Prostate gland (tissue), 2 donors: ENCODE measurements at regions not wholly inside any gene's neighbourhood (a gene's known extent, or its start where the extent isn't known, plus 50 kb on each side); places are given as distances from the start of the nearest gene placed in this dataset.
"Not testable (repeated sequence)": the region's sequence is repeated elsewhere in the genome, so short reads cannot be mapped to it uniquely, and the experiment has no call there.

ENCODE experiments used
- DNase-seq: peaks from one replicate; pipeline ENCODE4 v3.0.0-alpha.2; 2019; ENCODE audit warnings: low spot score
- H3K27ac ChIP-seq, 2 donors: fragments of 200-600 bp; sonication (generic); 2 replicates each; pipeline ENCODE4 v1.5.1; 2017 to 2019
- H3K27me3 ChIP-seq: fragments of 200-600 bp; sonication (generic); replicated peaks from 2 replicates; pipeline ENCODE4 v1.5.1; 2019; ENCODE audit not compliant: insufficient read depth
- H3K36me3 ChIP-seq, 2 donors: fragments of 200-600 bp; sonication (generic); 1 replicate in 1 of 2; 2 replicates in 1 of 2; pipeline versions ENCODE4 v1.5.1 to v1.8.1; 2017 to 2019
- H3K4me1 ChIP-seq: fragments of 200-600 bp; sonication (generic); replicated peaks from 2 replicates; pipeline ENCODE4 v1.5.1; 2019
- H3K4me3 ChIP-seq, 2 donors: fragments of 200-600 bp; sonication (generic); 2 replicates each; pipeline ENCODE4 v1.5.1; 2017 to 2019
- H3K9me3 ChIP-seq: fragments of 200-600 bp; sonication (generic); 2 replicates; pipeline ENCODE4 v1.5.1; 2017
- CTCF ChIP-seq, 4 experiments: fragments of 200-600 bp in 2 of 4; fragments of 450-650 bp in 2 of 4; sonication (generic) in 2 of 4; IDR thresholded peaks; 1 replicate in 3 of 4; 2 replicates in 1 of 4; pipeline ENCODE4 v1.5.1; 2016 to 2019; ENCODE audit warnings: antibody characterized with exemption in 4 of 4, mild to moderate bottlenecking in 2 of 4, moderate library complexity in 2 of 4
- POLR2A ChIP-seq: fragments of 450-650 bp; IDR thresholded peaks from one replicate; pipeline ENCODE4 v1.6.1; 2016; ENCODE audit warnings: antibody characterized with exemption, mild to moderate bottlenecking
- POLR2AphosphoS5 ChIP-seq: sonication (generic); formaldehyde crosslinking; IDR thresholded peaks from one replicate; pipeline ENCODE4 v1.6.1; 2017; ENCODE audit warnings: antibody characterized with exemption
- WGBS: methylation state at CpG from one replicate; pipeline ENCODE4 v1.1.5; 2018; 5-methylcytosine and 5-hydroxymethylcytosine counted together
- intact Hi-C: fragments of 100-400 bp; cut with DNase I; formaldehyde crosslinking; loops from one replicate; pipeline ENCODE4 v1.14.2; 2022

DNA sequence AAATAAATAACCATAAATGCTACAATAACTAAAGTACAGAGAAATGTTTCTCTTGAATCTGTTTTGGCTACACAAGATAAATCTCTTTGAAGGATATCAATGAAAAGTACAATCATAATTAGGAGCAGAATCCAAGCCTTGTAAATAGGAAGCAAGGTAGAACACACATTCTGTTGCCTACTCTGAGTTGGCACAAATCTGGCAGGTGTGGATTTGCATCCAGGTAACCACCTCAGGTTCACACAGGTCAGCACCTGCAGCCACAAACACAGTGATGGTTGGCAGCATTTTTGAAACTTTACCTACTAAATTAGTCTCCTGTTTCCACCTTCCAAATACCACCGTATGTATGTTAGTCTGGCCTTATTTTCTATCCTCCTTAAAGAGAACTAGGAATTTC lies 105.3 kb upstream of the PIK3R1 start:
- Histone ChIP-seq H3K4me1 (no peaks in the 10 kb centered on the region), H3K27ac (no peak overlapping the region), H3K27me3 (no peaks in the 10 kb centered on the region), H3K4me3 (no peak overlapping the region), H3K9me3 (no peaks in the 10 kb centered on the region), H3K36me3 (no peaks in the 10 kb centered on the region)
- TF ChIP-seq POLR2A (no peak), CTCF (IDR thresholded peaks at IDR 0.05) (no peak), POLR2AphosphoS5 (no peak)
- DNase-seq = no peak
- intact Hi-C loops = no loop called here
- 63% methylated on average over 1 of the region's 1 CpG for WGBS

DNA sequence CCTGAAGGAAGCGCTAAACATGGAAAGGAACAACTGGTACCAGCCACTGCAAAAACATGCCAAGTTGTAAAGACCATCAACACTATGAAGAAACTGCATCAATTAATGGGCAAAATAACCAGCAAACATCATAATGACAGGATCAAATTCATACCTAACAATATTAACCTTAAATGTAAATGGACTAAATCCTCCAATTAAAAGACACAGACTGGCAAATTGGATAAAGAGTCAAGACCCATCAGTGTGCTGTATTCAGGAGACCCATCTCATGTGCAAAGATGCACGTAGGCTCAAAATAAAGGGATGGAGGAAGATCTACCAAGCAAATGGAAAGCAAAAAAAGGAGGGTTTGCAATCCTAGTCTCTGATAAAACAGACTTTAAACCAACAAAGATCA lies 111.3 kb upstream of the PIK3R1 start:
- H3K27ac ChIP-seq, H3K4me1 ChIP-seq, H3K4me3 ChIP-seq, H3K27me3 ChIP-seq, intact Hi-C loops, H3K9me3 ChIP-seq, H3K36me3 ChIP-seq, DNase-seq: not testable (repeated sequence)
- WGBS = 98% methylated on average over 2 of the region's 2 CpGs

DNA sequence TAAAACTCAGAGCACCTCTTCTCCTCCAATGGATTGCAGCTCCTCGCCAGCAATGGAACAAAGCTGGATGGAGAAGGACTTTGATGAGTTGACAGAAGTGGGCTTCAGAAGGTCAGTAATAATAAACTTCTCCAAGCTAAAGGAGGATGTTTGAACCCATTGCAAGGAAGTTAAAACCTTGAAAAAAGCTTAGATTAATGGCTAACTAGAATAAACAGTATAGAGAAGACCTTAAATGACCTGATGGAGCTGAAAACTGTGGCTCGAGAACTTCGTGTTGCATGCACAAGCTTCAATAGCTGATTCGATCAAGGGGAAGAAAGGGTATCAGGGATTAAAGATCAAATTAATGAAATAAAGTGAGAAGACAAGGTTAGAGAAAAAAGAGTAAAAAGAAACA lies 112.3 kb upstream of the PIK3R1 start:
- intact Hi-C loops, H3K4me1 ChIP-seq, H3K27me3 ChIP-seq, H3K4me3 ChIP-seq, H3K27ac ChIP-seq, DNase-seq, H3K9me3 ChIP-seq, H3K36me3 ChIP-seq: not testable (repeated sequence)
- WGBS = 96% methylated on average over 4 of the region's 4 CpGs

DNA sequence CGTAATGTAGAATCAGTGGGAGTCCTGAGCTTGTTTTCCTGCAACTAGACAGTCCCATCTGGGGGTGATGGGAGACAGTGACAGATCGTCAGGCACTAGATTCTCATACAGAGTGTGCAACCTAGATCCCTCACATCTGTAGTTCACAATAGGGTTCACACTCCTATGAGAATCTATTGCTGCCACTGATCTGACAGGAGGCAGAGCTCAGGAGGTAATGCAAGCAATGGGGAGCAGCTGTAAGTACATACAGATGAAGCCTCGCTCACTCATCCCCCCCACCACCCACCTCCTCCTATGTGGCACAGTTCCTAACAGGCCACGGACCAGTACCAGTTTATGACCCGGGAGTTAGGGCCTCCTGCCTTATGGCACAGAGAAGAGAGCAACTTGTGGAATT lies 116.2 kb upstream of the PIK3R1 start:
- no peaks in the 10 kb centered on the region for H3K27me3 ChIP-seq
- H3K36me3 ChIP-seq = no peaks in the 10 kb centered on the region
- no peaks in the 10 kb centered on the region for H3K9me3 ChIP-seq
- TF ChIP-seq POLR2AphosphoS5 (no peak), POLR2A (no peak), CTCF (IDR thresholded peaks at IDR 0.05) (no peak)
- H3K27ac ChIP-seq = no peak overlapping the region
- intact Hi-C loops = no loop called here
- DNase-seq = no peak
- no peak overlapping the region for H3K4me3 ChIP-seq
- no peaks in the 10 kb centered on the region for H3K4me1 ChIP-seq
- 94% methylated on average over 5 of the region's 5 CpGs for WGBS

GRCh38 chr5:68093455-68094159 lies 121.9 kb upstream of the PIK3R1 start:
- no peaks in the 10 kb centered on the region for H3K4me1 ChIP-seq
- 34% methylated on average over 3 of the region's 3 CpGs for WGBS
- intact Hi-C loops = no loop called here

More at GRCh38 chr5:68093455-68094159, 121.9 kb upstream of the PIK3R1 start:
- H3K36me3 ChIP-seq = no peaks in the 10 kb centered on the region
- H3K9me3 ChIP-seq = no peaks in the 10 kb centered on the region
- peak overlapping the region in 1 of 2 donors; percentile 36 for H3K27ac ChIP-seq
- H3K27me3 ChIP-seq = no peaks in the 10 kb centered on the region
- TF ChIP-seq POLR2AphosphoS5 (peak; percentile 73), CTCF (IDR thresholded peaks at IDR 0.05) (no peak), POLR2A (no peak)
- DNase-seq = peak; percentile 50
- H3K4me3 ChIP-seq = no peak overlapping the region
